Lower leg skin (tissue), 4 donors: ENCODE measurements at regions not wholly inside any gene's neighbourhood (a gene's known extent, or its start where the extent isn't known, plus 50 kb on each side); places are given as distances from the start of the nearest gene placed in this dataset.

Experiments used
- DNase-seq, 2 donors: peaks; one replicate each; pipeline ENCODE4 v3.0.0-alpha.2; 2019; ENCODE audit warnings: low spot score in 2 of 2
- H3K4me3 ChIP-seq: fragments of 200-600 bp; sonication (generic); 2 replicates; pipeline ENCODE4 v1.5.1; 2017; ENCODE audit warnings: mild to moderate bottlenecking, low read depth; ENCODE audit not compliant: poor library complexity, severe bottlenecking
- POLR2A ChIP-seq, 2 donors: fragments of 450-650 bp; IDR thresholded peaks; one replicate each; pipeline ENCODE4 v1.6.1; 2016 to 2017; ENCODE audit warnings: antibody characterized with exemption in 2 of 2, mild to moderate bottlenecking in 1 of 2, moderate library complexity in 1 of 2
- WGBS, 2 donors: methylation state at CpG; one replicate each; pipeline ENCODE4 v1.1.5; 2018; 5-methylcytosine and 5-hydroxymethylcytosine counted together
- intact Hi-C: fragments of 100-400 bp; cut with DNase I; formaldehyde crosslinking; loops from one replicate; pipeline ENCODE4 v1.15.0; 2023; ENCODE audit warnings: low total_unique reads
- TF ChIP-seq, protein P1 (sequence below), 3 donors: fragments of 450-650 bp; IDR thresholded peaks; one replicate each; pipeline ENCODE4 v1.5.1; 2016; ENCODE audit warnings: antibody characterized with exemption in 3 of 3, mild to moderate bottlenecking in 3 of 3, moderate library complexity in 2 of 3

DNA sequence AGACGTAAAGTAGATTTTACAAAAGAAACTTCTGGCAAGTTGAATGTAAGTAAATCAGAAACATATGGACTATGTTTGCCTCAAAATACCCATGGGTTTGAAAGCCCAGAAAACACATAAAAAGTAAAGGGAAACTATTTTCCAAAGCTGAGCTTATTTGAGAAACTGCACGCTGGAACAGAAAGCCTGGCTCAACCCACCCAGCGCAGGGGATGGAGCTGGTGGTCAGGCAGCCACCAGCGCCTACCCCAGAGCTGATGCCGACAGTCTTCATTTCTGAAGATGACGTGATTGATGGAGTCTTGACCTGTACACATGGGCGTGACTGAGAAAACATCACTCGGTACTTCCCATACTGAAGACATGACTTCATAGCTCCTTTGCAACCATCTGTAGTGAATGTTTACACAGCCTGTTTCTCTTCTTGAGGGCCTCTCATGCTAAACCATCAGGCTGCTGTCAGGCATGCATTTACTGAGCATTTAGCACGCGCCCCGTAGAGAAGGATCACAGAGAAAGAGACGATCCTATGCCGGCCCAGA, 232.6 kb upstream of the AUTS2 start:
- no peak for TF ChIP-seq POLR2A (IDR thresholded peaks at IDR 0.05)
- TF ChIP-seq, protein P1, sequence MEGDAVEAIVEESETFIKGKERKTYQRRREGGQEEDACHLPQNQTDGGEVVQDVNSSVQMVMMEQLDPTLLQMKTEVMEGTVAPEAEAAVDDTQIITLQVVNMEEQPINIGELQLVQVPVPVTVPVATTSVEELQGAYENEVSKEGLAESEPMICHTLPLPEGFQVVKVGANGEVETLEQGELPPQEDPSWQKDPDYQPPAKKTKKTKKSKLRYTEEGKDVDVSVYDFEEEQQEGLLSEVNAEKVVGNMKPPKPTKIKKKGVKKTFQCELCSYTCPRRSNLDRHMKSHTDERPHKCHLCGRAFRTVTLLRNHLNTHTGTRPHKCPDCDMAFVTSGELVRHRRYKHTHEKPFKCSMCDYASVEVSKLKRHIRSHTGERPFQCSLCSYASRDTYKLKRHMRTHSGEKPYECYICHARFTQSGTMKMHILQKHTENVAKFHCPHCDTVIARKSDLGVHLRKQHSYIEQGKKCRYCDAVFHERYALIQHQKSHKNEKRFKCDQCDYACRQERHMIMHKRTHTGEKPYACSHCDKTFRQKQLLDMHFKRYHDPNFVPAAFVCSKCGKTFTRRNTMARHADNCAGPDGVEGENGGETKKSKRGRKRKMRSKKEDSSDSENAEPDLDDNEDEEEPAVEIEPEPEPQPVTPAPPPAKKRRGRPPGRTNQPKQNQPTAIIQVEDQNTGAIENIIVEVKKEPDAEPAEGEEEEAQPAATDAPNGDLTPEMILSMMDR (IDR thresholded peaks at IDR 0.05) = no peak
- no peak for DNase-seq
- no peak overlapping the region for H3K4me3 ChIP-seq
- intact Hi-C loops = no loop called here
- 59 to 62% methylated on average over 13 of the region's 13 CpGs for WGBS, 2 donors

DNA sequence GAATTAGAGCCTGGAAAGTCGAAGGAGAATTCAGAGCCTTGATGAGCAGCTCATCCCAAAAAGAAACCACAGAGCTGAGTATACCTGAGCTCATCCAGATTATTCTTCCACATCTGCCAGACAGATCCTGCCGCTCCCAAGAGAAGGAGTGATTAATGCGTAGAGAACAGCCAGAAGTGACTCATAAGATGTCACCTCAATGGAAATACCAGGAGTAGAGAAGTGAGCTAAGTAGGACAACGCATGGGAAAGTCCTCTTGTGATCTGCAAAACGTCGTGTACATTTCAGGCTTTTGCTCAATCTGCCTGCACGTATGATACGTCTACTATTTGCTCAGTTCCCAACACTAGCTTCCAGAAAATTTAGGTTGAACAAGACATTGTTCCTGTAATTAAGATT, 230.5 kb upstream of the AUTS2 start:
- no peak overlapping the region for H3K4me3 ChIP-seq
- DNase-seq = no peak
- WGBS, 2 donors = 48 to 51% methylated on average over 8 of the region's 8 CpGs
- TF ChIP-seq, protein P1 (IDR thresholded peaks at IDR 0.05) = no peak
- no peak for TF ChIP-seq POLR2A (IDR thresholded peaks at IDR 0.05)
- intact Hi-C loops = no loop called here

DNA sequence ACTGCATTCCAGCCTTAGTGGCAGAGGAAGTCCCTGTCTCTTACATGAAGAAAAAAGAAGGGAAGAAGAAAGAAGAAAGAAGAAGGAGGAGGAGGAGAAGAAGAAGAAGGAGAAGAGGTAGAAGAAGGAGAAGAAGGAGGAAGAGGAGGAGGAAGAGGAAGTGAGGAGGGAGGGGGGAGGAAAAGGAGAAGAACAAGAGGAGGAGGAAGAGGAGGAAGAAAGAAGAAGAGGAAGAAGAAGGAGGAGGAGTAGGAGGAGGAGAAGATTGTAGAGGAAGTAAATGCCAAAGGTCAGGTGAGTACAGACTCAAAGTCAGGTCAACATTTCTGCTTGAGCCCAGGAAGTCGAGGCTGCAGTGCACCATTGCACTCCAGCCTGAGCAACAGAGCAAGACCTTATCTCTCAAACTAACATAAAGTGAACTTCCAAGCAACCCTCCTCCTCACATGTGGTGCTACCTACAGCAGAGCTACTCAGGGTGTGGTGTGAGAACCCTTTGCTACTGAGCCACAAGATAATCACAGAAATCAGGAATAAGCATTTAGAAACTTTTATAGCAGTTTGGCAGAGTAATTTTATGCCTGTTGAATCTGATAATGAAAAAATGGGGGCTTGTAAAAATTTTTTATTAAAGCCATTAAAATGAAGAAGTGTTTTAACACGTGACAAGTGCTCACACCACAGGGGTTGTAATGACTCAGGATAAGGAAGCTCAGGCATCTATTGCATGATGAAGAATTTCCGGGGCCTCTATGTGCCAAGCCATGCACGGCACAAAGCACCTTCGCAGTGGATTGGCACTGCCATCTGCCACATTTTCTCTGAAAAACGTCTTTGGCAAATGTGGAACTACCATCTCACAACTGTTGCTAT, 224.9 kb upstream of the AUTS2 start:
- 46 to 49% methylated on average over 6 of the region's 6 CpGs for WGBS, 2 donors
- peak in 1 of 2 donors; percentile 20 for DNase-seq
- intact Hi-C loops = no loop called here

DNA sequence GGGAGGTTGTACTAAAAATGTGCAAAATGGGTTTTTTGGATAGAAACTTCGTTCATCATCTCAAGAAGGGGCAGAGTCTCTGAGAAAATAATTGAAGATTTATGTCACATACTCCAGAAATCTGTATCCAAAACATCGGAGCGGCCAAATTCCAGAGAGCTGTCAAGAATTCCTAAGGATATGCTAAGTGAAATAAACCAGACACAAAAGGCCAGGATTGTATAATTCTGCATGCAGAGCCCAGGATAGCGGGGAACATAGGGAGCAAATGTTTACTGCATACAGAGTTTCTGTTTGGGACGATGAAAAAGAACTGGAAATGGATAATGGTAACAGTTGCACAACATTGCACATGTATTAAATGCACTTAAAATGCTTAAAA, 224.2 kb upstream of the AUTS2 start:
- intact Hi-C loops = no loop called here
- peak in 1 of 2 donors; percentile 18 for DNase-seq
- no peak for TF ChIP-seq POLR2A (IDR thresholded peaks at IDR 0.05)
- TF ChIP-seq, protein P1 (IDR thresholded peaks at IDR 0.05) = no peak
- 54 to 62% methylated on average over 5 of the region's 5 CpGs for WGBS, 2 donors
- H3K4me3 ChIP-seq = no peak overlapping the region

More for the DNA sequence above, 224.9 kb upstream of the AUTS2 start:
- no peak overlapping the region for H3K4me3 ChIP-seq
- no peak for TF ChIP-seq POLR2A (IDR thresholded peaks at IDR 0.05)
- TF ChIP-seq, protein P1 (IDR thresholded peaks at IDR 0.05) = no peak

DNA sequence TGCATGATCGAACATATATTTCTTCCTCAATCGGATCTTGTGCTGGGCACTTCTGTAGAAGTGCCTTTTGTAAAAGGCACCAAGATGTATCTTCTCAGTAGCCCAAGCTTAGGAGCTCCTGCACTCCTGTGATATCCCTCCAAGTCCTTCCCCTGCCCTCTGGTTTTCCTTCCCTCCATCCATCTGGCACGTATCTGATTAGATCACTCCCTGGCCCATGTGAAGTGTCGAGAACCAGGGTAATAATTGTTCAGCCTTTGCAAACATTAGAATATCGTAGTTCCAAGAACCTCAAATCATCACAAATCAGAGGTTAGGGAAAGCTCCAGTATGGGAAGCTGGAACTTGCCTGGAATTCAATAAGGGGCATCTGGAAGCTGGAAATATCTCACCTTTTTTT, 221.1 kb upstream of the AUTS2 start:
- intact Hi-C loops = no loop called here
- 66 to 73% methylated on average over 5 of the region's 5 CpGs for WGBS, 2 donors
- no peak for DNase-seq
- no peak overlapping the region for H3K4me3 ChIP-seq
- TF ChIP-seq, protein P1 (IDR thresholded peaks at IDR 0.05) = no peak
- TF ChIP-seq POLR2A (IDR thresholded peaks at IDR 0.05) = no peak
